ENCODE measurements at regions not wholly inside any gene's neighbourhood (a gene's known extent, or its start where the extent isn't known, plus 50 kb on each side); places are given as distances from the start of the nearest gene placed in this dataset.

GRCh38 chr5:105380126-105380525, 1817.5 kb upstream of the NUDT12 start:
- no peaks in the 10 kb centered on the region for H3K4me1 ChIP-seq
- no peak for DNase-seq
- no peak overlapping the region for H3K27ac ChIP-seq
- H3K4me3 ChIP-seq = no peak overlapping the region
- no peaks in the 10 kb centered on the region for H3K27me3 ChIP-seq
- peaks cover 0 to 8% (median 0%) of the 10 kb centered on the region in 4 donors for H3K9me3 ChIP-seq
- no peaks in the 10 kb centered on the region for H3K36me3 ChIP-seq
- 89 to 100% (median 97%) methylated on average over 1 of the region's 1 CpG for WGBS, 5 donors
- TF ChIP-seq EP300 (IDR thresholded peaks at IDR 0.05) (no peak), CTCF (IDR thresholded peaks at IDR 0.05) (no peak), POLR2A (IDR thresholded peaks at IDR 0.05) (no peak), POLR2AphosphoS5 (IDR thresholded peaks at IDR 0.05) (no peak)
- intact Hi-C loops (cut with DNase I; ENCODE audit: low total_unique reads) = no loop called here

- Histone ChIP-seq H3K9me3 (peaks cover 0 to 3% (median 0%) of the 10 kb centered on the region in 4 donors), H3K27me3 (no peaks in the 10 kb centered on the region), H3K4me3 (no peak overlapping the region), H3K27ac (no peak overlapping the region), H3K36me3 (no peaks in the 10 kb centered on the region), H3K4me1 (no peaks in the 10 kb centered on the region)
- no peak for DNase-seq
- WGBS, 5 donors = 42 to 63% (median 49%) methylated on average over 2 of the region's 2 CpGs
- intact Hi-C loops (cut with DNase I; ENCODE audit: low total_unique reads) = no loop called here
- TF ChIP-seq POLR2AphosphoS5 (IDR thresholded peaks at IDR 0.05) (no peak), CTCF (IDR thresholded peaks at IDR 0.05) (no peak), EP300 (IDR thresholded peaks at IDR 0.05) (no peak), POLR2A (IDR thresholded peaks at IDR 0.05) (no peak)
Observed at GRCh38 chr5:105371169-105371568, 1808.6 kb upstream of the NUDT12 start.

- TF ChIP-seq POLR2AphosphoS5 (IDR thresholded peaks at IDR 0.05) (no peak), EP300 (IDR thresholded peaks at IDR 0.05) (no peak), POLR2A (IDR thresholded peaks at IDR 0.05) (no peak), CTCF (IDR thresholded peaks at IDR 0.05) (no peak)
- H3K9me3 ChIP-seq = peaks cover 0 to 22% (median 10%) of the 10 kb centered on the region in 4 donors
Observed at GRCh38 chr5:105350486-105351140, 1788.0 kb upstream of the NUDT12 start.

GRCh38 chr5:105331558-105331957, 1769.0 kb upstream of the NUDT12 start:
- no peak for DNase-seq
- Histone ChIP-seq H3K36me3 (no peaks in the 10 kb centered on the region), H3K27ac (no peak overlapping the region), H3K27me3 (no peaks in the 10 kb centered on the region), H3K9me3 (no peaks in the 10 kb centered on the region), H3K4me3 (no peak overlapping the region), H3K4me1 (no peaks in the 10 kb centered on the region)
- TF ChIP-seq EP300 (IDR thresholded peaks at IDR 0.05) (no peak), POLR2A (IDR thresholded peaks at IDR 0.05) (no peak), POLR2AphosphoS5 (IDR thresholded peaks at IDR 0.05) (no peak)
- 67 to 87% (median 79%) methylated on average over 3 of the region's 3 CpGs for WGBS, 5 donors
- intact Hi-C loops (cut with DNase I; ENCODE audit: low total_unique reads) = no loop called here

More at GRCh38 chr5:105350486-105351140, 1788.0 kb upstream of the NUDT12 start:
- Histone ChIP-seq H3K36me3 (no peaks in the 10 kb centered on the region), H3K4me3 (no peak overlapping the region), H3K27me3 (no peaks in the 10 kb centered on the region), H3K4me1 (no peaks in the 10 kb centered on the region), H3K27ac (no peak overlapping the region)
- intact Hi-C loops (cut with DNase I; ENCODE audit: low total_unique reads) = no loop called here
- no peak for DNase-seq
- 65 to 76% (median 70%) methylated on average over 4 to 5 of the region's 5 CpGs for WGBS, 5 donors

- Histone ChIP-seq H3K27ac (no peak overlapping the region), H3K9me3 (no peaks in the 10 kb centered on the region), H3K4me1 (no peaks in the 10 kb centered on the region), H3K4me3 (no peak overlapping the region), H3K36me3 (no peaks in the 10 kb centered on the region), H3K27me3 (no peaks in the 10 kb centered on the region)
- intact Hi-C loops (cut with DNase I; ENCODE audit: low total_unique reads) = no loop called here
- no peak for DNase-seq
- WGBS, 5 donors = 83 to 87% (median 84%) methylated on average over 1 of the region's 1 CpG
- TF ChIP-seq CTCF (IDR thresholded peaks at IDR 0.05) = no peak
- TF ChIP-seq POLR2AphosphoS5 (IDR thresholded peaks at IDR 0.05) = no peak
- no peak for TF ChIP-seq POLR2A (IDR thresholded peaks at IDR 0.05)
- TF ChIP-seq EP300 (IDR thresholded peaks at IDR 0.05) = no peak
Observed at GRCh38 chr5:105330185-105330584, 1767.6 kb upstream of the NUDT12 start.

Measured in stomach (tissue), 8 donors.